RWPE1 (cell line): ENCODE measurements at regions not wholly inside any gene's neighbourhood (a gene's known extent, or its start where the extent isn't known, plus 50 kb on each side); places are given as distances from the start of the nearest gene placed in this dataset.

Source experiments
- CTCF ChIA-PET: fragments of 350-600 bp; sonication (Branson Sonifier 250); formaldehyde crosslinking; extraction: SDS; loops from one replicate; lab custom pipeline; 2021; lab: Yijun Ruan, JAX
- POLR2A ChIA-PET: fragments of 400-600 bp; formaldehyde crosslinking; extraction: SDS; loops from one replicate; lab custom pipeline; 2020; ENCODE audit warnings: antibody characterized with exemption; ENCODE audit not compliant: low non-redundant PET; lab: Yijun Ruan, JAX
- DNase-seq: peaks from one replicate; pipeline ENCODE4 v3.0.0; 2012; ENCODE audit warnings: low spot score
- H3K27ac ChIP-seq: fragments of 450-650 bp; 2 replicates; pipeline ENCODE4 v1.5.1; 2017
- TF ChIP-seq, protein P1 (sequence below): fragments of 450-650 bp; conservative IDR thresholded peaks from 2 replicates; pipeline ENCODE4 v1.5.1; 2017; ENCODE audit warnings: low read depth, mild to moderate bottlenecking

DNA sequence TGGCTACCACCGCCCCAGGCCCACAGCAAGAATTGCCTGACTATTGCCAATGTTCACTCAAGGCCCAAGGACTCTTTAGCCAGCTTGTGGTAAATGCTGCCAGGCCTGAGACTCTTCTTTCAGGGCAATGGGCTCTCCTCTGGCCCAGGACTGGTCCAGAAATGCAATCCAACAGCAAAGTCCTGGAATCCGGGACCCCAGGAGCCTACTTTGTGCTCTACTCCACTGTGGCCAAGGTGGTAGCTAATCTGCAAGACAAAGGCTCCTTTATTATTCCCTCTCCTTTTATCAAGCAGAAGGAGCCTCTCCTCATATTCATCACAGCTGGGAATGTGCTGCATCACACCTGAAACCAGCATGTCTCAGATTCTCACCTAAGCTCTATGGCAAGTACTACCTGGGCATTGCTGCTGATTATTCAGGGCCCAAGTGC is 107.6 kb upstream of the PRSS58 start:
- TF ChIP-seq, protein P1, sequence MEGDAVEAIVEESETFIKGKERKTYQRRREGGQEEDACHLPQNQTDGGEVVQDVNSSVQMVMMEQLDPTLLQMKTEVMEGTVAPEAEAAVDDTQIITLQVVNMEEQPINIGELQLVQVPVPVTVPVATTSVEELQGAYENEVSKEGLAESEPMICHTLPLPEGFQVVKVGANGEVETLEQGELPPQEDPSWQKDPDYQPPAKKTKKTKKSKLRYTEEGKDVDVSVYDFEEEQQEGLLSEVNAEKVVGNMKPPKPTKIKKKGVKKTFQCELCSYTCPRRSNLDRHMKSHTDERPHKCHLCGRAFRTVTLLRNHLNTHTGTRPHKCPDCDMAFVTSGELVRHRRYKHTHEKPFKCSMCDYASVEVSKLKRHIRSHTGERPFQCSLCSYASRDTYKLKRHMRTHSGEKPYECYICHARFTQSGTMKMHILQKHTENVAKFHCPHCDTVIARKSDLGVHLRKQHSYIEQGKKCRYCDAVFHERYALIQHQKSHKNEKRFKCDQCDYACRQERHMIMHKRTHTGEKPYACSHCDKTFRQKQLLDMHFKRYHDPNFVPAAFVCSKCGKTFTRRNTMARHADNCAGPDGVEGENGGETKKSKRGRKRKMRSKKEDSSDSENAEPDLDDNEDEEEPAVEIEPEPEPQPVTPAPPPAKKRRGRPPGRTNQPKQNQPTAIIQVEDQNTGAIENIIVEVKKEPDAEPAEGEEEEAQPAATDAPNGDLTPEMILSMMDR: no peak
- CTCF ChIA-PET: no interaction called here
- H3K27ac ChIP-seq: no peak overlapping the region
- POLR2A ChIA-PET: no interaction called here
- DNase-seq: no peak

DNA sequence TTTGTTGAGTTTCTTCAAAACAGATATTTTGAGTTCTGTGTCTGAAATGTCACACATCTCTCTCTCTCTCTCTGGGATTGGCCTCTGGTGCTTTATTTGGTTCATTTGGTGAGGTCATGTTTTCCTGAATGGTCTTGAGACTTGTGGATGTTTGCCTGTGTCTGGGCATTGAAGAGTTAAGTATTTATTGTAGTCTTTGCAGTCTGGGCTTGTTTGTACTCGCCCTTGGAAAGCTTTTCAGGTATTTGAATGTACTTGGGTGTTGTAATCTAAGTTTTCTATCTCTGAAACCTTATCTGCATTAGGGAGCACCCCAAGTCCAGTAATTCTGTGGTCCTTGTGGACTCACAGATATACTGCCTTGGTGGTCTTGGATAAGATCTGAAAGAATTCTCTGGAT is 106.7 kb upstream of the PRSS58 start:
- H3K27ac ChIP-seq: no peak overlapping the region
- TF ChIP-seq, protein P1: no peak
- POLR2A ChIA-PET: no interaction called here
- DNase-seq: no peak
- CTCF ChIA-PET: no interaction called here

DNA sequence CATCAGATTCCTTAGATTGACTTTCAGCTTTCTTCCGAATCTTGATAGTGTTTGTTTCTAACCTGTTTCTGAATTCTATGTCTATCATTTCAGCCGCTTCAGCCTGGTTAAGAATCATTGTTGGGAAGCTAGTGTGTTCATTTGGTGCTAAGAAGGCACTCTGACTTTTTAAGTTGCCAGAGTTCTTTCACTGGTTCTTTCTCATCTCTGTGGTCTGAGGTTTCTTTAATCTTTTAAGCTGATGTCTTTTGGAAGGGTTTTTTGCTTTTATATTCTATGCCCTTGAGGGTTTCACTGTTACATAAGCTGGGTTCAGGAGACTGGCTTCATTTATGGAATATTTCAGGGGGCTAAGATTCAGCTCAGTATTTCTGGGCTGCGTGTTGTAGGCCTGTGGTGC is 104.5 kb upstream of the PRSS58 start:
- ChIA-PET CTCF (interaction anchor here (0.7 to 0.9 kb wide), 2 partner anchors 8 to 32 kb away, joined by 3 to 7 read pairs; no protein-coding TSS in a partner anchor), POLR2A (no interaction called here)
- TF ChIP-seq, protein P1: no peak
- no peak for DNase-seq
- H3K27ac ChIP-seq: no peak overlapping the region

DNA sequence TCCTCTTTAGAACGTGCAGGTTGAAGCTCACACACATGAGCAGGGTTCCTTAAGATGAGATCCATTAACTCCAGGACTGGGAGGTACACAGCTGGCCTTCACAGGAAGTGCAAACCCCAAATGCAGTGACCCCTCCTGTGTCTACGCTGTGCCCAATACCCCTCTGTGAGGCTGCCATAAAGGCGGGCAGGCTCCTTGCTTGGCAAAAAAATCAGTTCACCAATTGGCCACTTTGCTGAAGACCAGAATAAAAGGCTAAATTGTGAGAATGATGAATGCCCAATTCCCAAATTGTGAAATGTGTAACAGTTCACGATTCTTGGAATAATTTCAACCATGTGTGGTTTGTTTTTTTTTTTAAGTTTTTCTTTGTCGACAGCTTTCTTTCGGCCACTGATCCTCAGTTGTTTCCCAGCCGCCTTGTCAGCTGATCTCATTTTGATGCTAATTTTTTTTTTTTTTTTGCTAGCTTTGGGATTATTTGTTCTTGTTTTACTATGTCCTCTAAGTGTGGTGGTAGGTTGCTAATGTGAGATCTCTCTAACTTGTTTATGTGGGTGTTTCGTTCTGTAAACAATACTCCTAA is 101.9 kb upstream of the PRSS58 start:
- POLR2A ChIA-PET: no interaction called here
- TF ChIP-seq, protein P1: no peak
- H3K27ac ChIP-seq: no peak overlapping the region
- CTCF ChIA-PET: interaction anchor here (0.6 kb wide), 2 partner anchors 27 to 855 kb away, joined by 3 to 4 read pairs; no protein-coding TSS in a partner anchor
- DNase-seq: no peak

DNA sequence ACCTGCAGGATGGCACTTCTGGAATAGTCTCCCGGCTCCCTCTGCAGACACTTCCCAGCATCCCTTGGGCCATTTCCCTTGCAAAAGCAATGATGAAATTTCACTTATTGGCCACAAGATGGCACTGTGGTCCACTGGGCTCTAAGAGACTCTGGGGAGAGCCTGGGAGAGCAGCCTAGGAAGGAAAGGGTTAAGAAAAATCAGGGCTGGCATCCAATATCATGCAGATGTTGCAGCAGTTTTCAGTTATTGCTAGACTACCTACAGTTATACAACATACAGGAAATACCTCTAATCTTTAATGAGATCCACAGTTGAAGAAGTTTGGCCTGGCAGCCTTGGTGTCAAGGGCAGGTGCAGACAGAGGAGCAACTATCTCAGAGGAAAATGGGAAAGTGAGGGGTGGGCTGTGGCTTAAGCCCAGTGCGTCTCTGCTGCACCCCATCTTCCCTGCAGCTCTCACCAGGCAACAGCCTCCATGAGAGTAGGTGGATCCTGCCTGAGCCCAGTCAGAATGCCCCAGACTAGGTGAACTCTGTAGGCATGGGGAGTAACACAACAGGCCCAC is 100.2 kb upstream of the PRSS58 start:
- no peak overlapping the region for H3K27ac ChIP-seq
- peak; percentile 36 for DNase-seq
- CTCF ChIA-PET: interaction anchor here (0.9 kb wide), 1 partner anchor 26 kb away, joined by 3 read pairs; no protein-coding TSS in a partner anchor
- POLR2A ChIA-PET: no interaction called here
- TF ChIP-seq, protein P1: peak; percentile 84

DNA sequence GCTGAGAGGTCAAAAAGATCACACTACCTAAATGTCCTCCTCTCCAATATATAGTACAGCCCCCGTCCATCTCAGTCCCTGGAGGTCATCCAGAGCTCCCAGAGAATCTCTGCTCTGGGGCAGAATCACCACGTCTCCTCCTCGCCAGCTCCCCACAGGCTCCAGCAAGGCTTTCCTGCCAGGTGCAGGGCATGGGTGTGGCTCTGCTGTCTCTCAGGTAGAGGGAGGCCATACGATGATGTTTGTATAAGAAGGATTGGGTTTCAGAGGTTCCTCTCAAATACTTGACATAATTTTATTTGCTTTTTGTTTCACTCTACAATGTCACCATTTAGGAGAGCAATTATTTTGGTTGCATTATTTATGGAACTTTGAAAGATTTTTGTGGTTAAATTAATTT is 98.3 kb upstream of the PRSS58 start:
- TF ChIP-seq, protein P1: no peak

More for the DNA sequence above, 98.3 kb upstream of the PRSS58 start:
- CTCF ChIA-PET: interaction anchor here (1.4 kb wide), 2 partner anchors 103 to 122 kb away, joined by 4 to 5 read pairs; no protein-coding TSS in a partner anchor
- no peak overlapping the region for H3K27ac ChIP-seq
- POLR2A ChIA-PET: no interaction called here
- DNase-seq: no peak
